Non-pigmented ciliary epithelial cell (primary cell): ENCODE measurements at regions not wholly inside any gene's neighbourhood (a gene's known extent, or its start where the extent isn't known, plus 50 kb on each side); places are given as distances from the start of the nearest gene placed in this dataset.

Experiments used
- DNase-seq: peaks from one replicate; pipeline ENCODE4 v3.0.0-alpha.2; 2010; ENCODE audit warnings: low read depth

- DNase-seq, result no peak
Observed at GRCh38 chr16:31701734-31702133, 171.9 kb upstream of the ZNF267 start.

DNA sequence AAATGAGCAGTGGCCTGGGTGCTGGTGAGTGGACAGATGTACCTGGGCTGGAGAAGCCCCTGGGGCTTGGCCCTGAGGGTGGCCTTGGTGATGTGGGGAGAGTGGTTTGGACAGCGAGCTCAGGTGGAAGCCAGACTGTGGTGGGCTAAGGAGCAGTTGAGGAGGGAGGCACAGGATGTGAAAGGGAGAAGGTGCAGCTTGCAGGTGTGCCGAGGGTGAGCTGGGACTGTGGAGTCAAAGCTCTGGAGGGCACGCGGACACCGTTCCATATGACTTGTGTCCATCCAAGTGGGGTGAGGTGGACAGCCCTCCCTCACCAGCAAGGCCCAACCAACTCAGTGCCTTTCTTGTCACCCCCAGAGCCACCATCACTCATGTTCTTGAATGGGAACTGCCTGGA lies 170.8 kb upstream of the ZNF267 start:
- no peak for DNase-seq

DNA sequence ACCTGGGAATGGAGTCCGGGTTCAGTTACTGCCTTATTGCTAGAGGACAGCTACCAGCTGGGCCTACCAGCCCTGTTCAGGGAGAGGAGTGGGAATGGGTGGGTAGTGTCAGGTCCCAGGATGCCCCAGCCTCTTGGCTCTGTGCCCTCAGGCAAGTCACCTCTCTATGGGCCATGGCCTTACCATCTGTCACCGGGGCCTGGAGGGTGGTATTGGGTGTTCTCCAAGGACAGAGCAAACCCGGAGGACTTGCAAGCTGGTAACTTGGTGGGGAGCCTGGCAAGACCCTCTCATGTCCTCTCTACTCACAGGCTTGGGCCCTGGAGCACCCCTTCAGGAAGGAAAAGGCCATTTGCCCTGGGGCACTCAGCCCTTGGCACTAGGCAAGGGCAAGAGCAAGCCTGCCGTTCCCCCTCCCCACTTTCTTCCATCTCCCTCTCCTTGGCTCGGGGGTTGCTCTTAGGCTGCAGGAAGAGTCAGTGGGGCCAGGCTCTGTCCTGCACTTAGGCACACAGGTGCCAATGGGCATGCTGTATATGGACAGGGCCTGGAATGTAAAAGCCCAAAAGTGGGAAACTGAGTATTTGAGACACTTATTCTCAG lies 170.0 kb upstream of the ZNF267 start:
- no peak for DNase-seq

DNA sequence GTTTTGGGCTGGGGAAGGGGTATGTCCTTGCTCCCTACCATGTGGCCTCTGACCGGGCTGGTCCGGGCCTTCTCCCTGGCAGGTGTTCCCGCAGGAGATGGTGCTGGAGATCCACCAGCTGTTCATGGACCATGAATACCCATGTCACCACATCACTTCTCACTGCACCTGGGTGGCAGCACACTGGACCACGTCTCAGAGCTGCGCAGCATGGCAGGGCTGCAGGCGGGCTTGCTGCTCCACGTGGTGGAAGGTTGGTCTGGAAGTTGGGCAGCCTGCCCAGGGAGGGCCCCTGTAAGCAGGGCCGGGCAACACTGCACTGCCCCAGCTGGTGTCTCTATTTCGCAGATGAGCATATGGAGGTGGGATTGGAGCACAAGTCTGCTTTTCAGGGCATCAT lies 169.5 kb upstream of the ZNF267 start:
- no peak for DNase-seq

GRCh38 chr16:31705371-31705770 lies 168.2 kb upstream of the ZNF267 start:
- DNase-seq, result no peak

GRCh38 chr16:31706318-31706717 lies 167.3 kb upstream of the ZNF267 start:
- no peak for DNase-seq

- no peak for DNase-seq
Observed at GRCh38 chr16:31706925-31707324, 166.7 kb upstream of the ZNF267 start.

DNA sequence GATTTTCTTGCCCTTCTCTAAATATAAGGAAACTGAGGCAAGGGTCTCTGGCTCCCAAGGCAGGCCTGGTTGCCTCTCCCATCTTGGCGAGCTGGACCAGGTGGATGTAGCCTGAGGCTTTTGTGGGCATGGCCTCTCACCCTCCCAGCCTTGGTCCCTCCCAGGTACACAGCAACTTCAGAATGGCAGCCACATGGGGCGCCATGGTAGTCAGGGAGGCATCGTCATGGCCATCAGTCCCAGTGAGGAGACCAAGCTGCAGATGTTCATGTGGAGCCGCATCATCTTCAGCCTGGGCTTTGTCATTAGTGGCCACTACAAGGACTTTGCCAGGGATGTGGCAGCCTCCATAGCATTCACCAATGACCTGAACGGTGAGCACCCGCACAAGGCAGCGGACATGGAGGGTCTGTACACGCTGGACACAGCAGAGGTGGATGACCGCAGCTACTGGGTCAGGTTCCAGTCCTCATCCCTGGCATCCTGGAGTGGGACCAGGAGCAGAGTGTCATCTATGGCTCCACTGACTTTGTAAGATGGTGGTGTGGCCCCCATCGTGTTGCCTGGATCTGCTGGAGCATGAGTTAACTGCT lies 165.8 kb upstream of the ZNF267 start:
- no peak for DNase-seq

GRCh38 chr16:31708348-31708747 lies 165.3 kb upstream of the ZNF267 start:
- DNase-seq, result no peak

DNA sequence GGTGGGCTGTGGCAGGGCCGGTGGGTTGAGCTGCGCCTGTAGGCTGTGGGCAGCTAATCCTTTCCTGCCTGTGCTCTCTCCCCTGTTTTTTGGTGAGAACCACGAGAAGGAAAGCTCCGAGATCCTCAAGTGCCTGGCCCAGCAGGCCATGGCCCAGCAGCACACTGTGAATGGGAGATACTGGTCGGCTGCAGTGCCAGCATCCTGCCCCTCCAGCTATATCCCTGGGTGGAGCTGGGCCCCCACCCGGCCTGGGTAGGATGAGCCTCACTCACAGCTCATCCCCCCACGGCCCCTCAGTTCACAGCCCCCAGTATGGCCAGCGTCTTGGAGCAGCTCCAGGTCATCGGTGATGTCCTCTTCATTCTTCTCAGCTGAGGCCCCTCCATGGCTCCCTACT lies 164.4 kb upstream of the ZNF267 start:
- no peak for DNase-seq

- DNase-seq, result no peak
Observed at GRCh38 chr16:31710134-31710533, 163.5 kb upstream of the ZNF267 start.

GRCh38 chr16:31710880-31711279 lies 162.7 kb upstream of the ZNF267 start:
- DNase-seq, result no peak

- DNase-seq, result no peak
Observed at GRCh38 chr16:31711344-31711845, 162.2 kb upstream of the ZNF267 start.

DNA sequence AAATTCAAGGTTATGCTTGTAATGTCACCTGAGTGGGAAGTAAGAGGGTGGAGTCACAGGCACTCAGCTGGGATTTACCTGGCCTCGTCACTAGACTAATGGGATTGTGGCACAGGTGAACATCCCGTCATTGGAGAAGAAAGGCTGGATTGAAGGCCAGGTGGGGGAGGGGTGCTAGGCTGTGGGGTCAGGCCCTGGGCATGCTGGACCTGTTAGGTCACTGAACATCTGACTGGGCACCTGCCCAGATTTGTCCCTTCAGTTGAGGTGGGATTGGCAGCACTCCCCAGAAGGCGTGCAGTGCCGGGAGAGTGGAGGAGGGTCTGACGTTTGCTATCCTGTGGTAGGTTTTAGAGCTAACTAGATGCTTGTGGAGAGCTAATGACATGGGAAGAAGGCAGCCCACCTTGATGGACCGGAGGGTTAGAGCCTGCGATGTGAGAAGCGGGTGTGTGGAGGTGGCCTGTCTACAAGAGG lies 161.5 kb upstream of the ZNF267 start:
- DNase-seq, result no peak

GRCh38 chr16:31713071-31713944 lies 160.3 kb upstream of the ZNF267 start:
- peak; percentile 75 for DNase-seq

DNA sequence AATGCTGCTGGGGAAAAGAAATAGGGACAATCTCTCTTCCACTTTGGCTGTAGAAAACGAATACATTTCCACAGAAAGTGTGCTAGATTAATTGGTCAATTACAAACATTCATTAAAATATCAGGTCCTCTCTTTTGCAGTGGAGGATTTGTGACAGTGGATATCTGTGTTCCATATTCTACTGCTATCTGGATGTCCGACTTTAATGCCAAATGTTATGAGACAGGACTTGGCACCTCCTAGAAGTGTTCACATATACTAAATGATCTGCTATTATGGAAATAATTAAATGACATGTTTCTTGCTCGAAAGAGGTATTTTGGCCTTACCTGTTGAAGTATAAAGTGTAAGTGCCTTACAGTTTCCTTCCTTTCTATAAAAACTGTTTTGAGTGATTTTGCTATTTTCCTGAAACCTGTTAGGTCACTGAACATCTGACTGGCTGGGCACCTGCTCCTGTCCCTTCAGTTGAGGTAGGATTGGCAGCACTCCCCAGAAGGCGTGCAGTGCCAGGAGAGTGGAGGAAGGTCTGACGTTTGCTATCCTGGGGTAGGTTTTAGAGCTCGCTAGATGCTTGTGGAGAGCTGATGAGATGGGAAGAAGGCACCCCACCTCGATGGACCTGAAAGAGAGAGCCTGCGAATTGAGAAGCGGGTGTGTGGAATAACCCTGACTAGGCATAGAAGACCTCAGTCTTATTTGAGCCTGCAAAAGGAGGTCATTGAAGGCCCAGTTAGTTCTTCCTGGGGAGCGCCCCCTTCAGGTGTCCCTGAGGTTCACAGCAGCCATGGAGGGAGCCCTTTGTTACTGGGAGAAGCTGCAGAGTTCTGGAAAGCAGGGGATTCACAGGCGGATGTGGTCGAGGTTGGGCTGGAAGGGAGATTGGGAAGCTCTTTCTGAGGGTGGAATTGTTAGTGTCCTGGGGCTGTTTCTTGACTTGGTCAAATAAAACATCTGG lies 159.4 kb upstream of the ZNF267 start:
- DNase-seq, result no peak

DNA sequence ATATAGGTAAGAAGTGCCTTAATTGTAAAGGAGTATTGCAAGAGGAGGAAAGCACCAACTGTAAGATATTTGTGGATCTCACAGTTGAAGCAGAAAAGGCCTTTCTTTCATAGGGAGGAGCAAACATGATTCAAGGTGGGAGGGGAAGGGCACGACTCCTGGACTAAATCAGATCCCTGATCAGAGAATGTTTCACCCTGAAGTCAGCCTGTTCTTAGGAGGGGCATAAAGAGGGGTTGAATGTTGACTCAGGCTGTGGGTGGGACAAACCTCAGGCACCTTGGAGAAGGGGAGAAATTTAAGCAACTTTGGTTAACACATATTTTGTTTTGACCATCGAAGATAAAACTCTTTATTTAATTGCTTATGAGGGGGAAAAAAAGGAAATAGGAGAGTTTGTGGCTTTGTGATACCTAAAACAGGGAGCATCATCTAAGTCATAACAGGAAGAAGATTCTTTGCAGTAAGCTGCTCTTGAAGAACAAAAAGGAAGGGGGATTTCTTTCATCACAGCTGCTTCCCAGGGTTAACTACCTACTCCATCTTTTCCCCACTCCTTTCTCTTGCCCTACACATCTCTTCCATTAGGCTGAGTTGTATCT lies 158.6 kb upstream of the ZNF267 start:
- no peak for DNase-seq

GRCh38 chr16:31715915-31716314 lies 157.7 kb upstream of the ZNF267 start:
- DNase-seq, result no peak

DNA sequence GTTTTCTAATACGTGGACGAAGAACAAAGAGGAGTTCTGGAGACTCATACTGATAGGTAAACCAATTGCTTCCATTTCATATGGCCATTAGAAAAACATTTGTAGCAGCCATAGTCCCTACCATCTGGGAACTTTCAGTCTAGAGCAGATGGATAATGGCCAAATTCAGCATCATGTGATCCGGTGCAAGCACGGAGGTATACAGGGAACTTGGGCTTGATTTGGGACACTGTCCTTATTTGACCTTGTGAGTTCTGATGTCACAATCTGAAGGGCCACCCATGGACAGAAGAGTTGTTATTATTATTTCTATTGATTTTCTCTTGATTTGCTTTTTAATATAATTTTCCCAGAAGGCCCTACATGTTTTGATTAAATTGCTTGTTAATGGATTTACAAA lies 154.6 kb upstream of the ZNF267 start:
- no peak for DNase-seq

- no peak for DNase-seq
Observed at GRCh38 chr16:31727553-31727952, 146.1 kb upstream of the ZNF267 start.

GRCh38 chr16:31734265-31734664 lies 139.3 kb upstream of the ZNF267 start:
- DNase-seq, result no peak
